ENCODE measurements at regions not wholly inside any gene's neighbourhood (a gene's known extent, or its start where the extent isn't known, plus 50 kb on each side); places are given as distances from the start of the nearest gene placed in this dataset.

DNA sequence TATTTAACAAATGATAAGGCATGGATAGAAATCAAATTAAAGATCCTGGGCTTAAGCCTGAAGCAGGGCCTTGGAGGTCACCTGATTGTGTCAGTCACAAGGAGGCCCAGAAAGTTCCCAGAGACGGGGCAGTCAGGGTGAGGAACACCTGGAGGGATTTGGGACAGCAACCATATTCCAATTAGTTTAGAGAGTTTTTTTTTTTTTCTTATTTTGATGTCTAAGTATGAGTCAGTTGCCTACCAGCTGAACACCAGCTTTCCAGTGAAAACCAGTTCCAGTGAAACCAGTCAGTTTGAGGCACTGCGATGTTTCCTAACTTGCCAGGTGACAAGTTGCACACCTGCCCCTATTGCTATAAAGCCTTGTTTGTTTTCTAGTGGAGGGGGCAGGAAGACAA, 350.7 kb upstream of the AZI2 start:
- TF ChIP-seq POLR2A (IDR thresholded peaks at IDR 0.05): no peak
- TF ChIP-seq, protein P1, sequence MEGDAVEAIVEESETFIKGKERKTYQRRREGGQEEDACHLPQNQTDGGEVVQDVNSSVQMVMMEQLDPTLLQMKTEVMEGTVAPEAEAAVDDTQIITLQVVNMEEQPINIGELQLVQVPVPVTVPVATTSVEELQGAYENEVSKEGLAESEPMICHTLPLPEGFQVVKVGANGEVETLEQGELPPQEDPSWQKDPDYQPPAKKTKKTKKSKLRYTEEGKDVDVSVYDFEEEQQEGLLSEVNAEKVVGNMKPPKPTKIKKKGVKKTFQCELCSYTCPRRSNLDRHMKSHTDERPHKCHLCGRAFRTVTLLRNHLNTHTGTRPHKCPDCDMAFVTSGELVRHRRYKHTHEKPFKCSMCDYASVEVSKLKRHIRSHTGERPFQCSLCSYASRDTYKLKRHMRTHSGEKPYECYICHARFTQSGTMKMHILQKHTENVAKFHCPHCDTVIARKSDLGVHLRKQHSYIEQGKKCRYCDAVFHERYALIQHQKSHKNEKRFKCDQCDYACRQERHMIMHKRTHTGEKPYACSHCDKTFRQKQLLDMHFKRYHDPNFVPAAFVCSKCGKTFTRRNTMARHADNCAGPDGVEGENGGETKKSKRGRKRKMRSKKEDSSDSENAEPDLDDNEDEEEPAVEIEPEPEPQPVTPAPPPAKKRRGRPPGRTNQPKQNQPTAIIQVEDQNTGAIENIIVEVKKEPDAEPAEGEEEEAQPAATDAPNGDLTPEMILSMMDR (IDR thresholded peaks at IDR 0.05): no peak

All from heart left ventricle (tissue), 13 donors.